Cardiac muscle cell (in vitro differentiated cells and primary cell): ENCODE measurements at regions not wholly inside any gene's neighbourhood (a gene's known extent, or its start where the extent isn't known, plus 50 kb on each side); places are given as distances from the start of the nearest gene placed in this dataset.
A peak's percentile ranks its signal among the peaks of the same experiment; 100 is the strongest.

Experiments used
- DNase-seq, 2 donors: peaks; one replicate each; pipeline versions ENCODE4 v3.0.0 to v3.0.0-alpha.2; 2010 to 2017; ENCODE audit warnings: low read depth in 1 of 2, low spot score in 1 of 2
- H3K27ac ChIP-seq: fragments of 200-600 bp; sonication (generic); 2 replicates; pipeline ENCODE4 v1.5.1; 2016
- H3K27me3 ChIP-seq: fragments of 200-600 bp; sonication (generic); 2 replicates; pipeline ENCODE4 v1.6.0; 2016; ENCODE audit warnings: control low read depth
- H3K36me3 ChIP-seq: fragments of 200-600 bp; sonication (generic); 2 replicates; pipeline ENCODE4 v1.5.1; 2016; ENCODE audit warnings: control low read depth
- H3K4me1 ChIP-seq: fragments of 200-600 bp; sonication (generic); 2 replicates; pipeline ENCODE4 v1.8.1; 2017; ENCODE audit warnings: low read depth, mild to moderate bottlenecking, mixed run types
- H3K4me3 ChIP-seq: fragments of 200-600 bp; sonication (generic); 2 replicates; pipeline ENCODE4 v1.5.1; 2016; ENCODE audit warnings: mild to moderate bottlenecking
- H3K9me3 ChIP-seq: fragments of 200-600 bp; sonication (generic); 2 replicates; pipeline ENCODE4 v1.5.1; 2017; ENCODE audit warnings: low read depth, mild to moderate bottlenecking, control low read depth
- TF ChIP-seq, protein P1 (sequence below): IDR thresholded peaks from 2 replicates; pipeline ENCODE4 v1.5.1; 2012; ENCODE audit warnings: low read depth, mild to moderate bottlenecking, low read length

DNA sequence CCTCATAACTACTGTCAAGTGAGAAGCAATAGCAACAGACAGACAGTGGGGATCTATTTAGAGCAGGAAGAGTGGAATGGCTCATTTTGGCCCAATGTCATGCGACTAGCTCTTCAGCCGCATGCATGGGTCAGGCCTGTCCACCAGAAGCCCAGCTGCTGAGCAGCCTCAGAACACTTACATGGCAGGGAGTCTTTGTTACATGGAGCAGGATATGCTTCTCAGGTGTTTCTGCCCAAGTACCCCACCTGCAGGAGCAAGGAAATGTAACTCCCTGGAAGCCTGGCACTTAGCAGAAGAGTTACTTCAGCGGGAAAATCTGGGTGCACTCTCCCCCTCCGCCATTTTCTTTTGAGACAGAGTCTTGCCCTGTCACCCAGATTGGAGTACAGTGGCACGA lies 73.5 kb upstream of the ARHGAP5 start:
- TF ChIP-seq, protein P1, sequence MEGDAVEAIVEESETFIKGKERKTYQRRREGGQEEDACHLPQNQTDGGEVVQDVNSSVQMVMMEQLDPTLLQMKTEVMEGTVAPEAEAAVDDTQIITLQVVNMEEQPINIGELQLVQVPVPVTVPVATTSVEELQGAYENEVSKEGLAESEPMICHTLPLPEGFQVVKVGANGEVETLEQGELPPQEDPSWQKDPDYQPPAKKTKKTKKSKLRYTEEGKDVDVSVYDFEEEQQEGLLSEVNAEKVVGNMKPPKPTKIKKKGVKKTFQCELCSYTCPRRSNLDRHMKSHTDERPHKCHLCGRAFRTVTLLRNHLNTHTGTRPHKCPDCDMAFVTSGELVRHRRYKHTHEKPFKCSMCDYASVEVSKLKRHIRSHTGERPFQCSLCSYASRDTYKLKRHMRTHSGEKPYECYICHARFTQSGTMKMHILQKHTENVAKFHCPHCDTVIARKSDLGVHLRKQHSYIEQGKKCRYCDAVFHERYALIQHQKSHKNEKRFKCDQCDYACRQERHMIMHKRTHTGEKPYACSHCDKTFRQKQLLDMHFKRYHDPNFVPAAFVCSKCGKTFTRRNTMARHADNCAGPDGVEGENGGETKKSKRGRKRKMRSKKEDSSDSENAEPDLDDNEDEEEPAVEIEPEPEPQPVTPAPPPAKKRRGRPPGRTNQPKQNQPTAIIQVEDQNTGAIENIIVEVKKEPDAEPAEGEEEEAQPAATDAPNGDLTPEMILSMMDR = no peak
- Histone ChIP-seq H3K4me1 (peaks cover 18% of the 10 kb centered on the region), H3K36me3 (no peaks in the 10 kb centered on the region), H3K27me3 (no peaks in the 10 kb centered on the region), H3K4me3 (no peak overlapping the region), H3K27ac (no peak overlapping the region), H3K9me3 (no peaks in the 10 kb centered on the region)
- DNase-seq = no peak

DNA sequence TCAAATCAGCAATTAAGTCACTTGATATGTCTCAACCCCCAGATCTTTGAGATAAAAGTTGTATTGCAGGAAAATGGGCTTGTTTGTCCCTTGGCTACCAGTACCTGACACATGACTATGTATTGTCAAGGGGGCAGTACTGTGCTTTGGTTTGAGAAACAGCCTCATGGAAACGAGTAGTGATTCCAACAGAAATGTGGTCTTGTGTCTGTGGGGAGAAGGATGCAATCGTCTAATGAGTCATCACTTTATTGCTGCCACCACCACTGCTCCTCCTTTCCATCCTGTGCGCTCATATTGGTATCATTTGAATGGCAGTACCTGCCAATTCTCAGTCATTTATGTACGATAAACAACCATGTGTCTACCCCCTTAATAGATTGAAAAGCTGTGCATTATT lies 72.8 kb upstream of the ARHGAP5 start:
- TF ChIP-seq, protein P1 = no peak
- H3K4me3 ChIP-seq = no peak overlapping the region
- no peaks in the 10 kb centered on the region for H3K9me3 ChIP-seq
- no peak overlapping the region for H3K27ac ChIP-seq
- H3K27me3 ChIP-seq = no peaks in the 10 kb centered on the region
- H3K4me1 ChIP-seq = peaks cover 18% of the 10 kb centered on the region
- peak in 1 of 2 donors; percentile 77 for DNase-seq
- H3K36me3 ChIP-seq = no peaks in the 10 kb centered on the region

DNA sequence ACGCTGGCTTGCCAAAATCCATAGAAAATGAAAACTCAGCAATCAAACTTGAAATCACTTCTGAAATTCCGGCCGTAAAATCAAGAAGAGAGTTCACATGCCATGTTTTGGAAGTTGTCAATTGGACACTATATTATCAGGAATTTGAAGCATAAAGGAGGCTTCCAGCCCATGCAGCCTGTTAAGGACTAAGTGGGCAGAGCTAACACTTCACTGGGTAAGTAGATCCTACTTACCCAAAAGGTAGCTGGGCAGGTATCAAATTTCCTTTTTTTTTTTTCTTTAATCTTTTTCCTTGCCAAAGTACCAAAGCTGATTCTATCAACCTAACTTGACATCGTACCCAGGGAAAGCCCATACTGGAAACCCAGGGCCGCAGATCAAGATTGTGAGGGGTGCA lies 71.5 kb upstream of the ARHGAP5 start:
- H3K27ac ChIP-seq = no peak overlapping the region
- H3K27me3 ChIP-seq = no peaks in the 10 kb centered on the region
- no peak overlapping the region for H3K4me3 ChIP-seq
- TF ChIP-seq, protein P1 = no peak
- no peaks in the 10 kb centered on the region for H3K36me3 ChIP-seq
- no peak for DNase-seq
- no peaks in the 10 kb centered on the region for H3K9me3 ChIP-seq
- peaks cover 20% of the 10 kb centered on the region for H3K4me1 ChIP-seq

DNA sequence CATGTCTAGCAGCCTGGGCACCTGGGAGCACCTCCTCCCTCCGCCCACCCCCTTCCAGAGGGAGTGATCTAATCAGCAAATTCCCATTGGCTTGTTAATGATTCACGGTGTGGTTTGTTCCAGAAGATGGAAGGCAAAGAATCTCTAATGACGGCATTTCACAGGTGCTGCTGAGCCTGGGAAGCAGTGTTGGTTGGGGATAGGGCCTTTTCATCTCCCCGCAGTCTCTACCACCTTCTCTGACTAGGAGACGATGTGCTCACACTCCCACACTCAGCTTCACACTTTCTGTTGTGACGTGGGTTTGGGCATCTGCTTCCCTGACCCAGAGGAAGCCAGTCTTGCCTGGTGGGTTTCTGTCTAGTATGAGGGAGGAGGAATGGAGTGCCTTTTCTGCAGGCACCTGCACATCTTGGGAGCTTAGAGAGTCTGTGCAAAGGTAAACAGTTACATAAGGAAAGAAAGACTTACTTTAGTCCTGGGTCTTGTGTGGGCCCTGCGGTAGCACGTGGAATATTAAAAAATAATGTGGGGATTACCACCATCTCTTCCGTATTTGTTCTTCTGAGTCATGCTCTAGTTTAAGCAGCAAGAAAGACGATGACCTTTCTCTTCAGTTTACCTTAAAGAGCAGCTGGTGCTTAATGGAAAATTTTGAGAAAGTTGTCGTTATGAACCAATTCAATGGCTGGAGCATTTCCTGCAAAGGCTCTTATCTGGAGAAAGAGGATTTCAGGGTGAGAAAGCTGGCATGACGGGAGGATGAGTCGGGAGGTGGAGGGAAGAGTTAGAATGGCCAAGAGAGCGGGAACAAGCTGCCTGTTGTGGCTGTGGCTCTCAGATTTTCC lies 70.6 kb upstream of the ARHGAP5 start:
- peak in 1 of 2 donors; percentile 27 for DNase-seq
- no peaks in the 10 kb centered on the region for H3K27me3 ChIP-seq
- TF ChIP-seq, protein P1 = no peak
- no peaks in the 10 kb centered on the region for H3K9me3 ChIP-seq
- H3K27ac ChIP-seq = peak overlapping the region; percentile 6
- no peaks in the 10 kb centered on the region for H3K36me3 ChIP-seq
- H3K4me3 ChIP-seq = no peak overlapping the region
- peaks cover 25% of the 10 kb centered on the region for H3K4me1 ChIP-seq

DNA sequence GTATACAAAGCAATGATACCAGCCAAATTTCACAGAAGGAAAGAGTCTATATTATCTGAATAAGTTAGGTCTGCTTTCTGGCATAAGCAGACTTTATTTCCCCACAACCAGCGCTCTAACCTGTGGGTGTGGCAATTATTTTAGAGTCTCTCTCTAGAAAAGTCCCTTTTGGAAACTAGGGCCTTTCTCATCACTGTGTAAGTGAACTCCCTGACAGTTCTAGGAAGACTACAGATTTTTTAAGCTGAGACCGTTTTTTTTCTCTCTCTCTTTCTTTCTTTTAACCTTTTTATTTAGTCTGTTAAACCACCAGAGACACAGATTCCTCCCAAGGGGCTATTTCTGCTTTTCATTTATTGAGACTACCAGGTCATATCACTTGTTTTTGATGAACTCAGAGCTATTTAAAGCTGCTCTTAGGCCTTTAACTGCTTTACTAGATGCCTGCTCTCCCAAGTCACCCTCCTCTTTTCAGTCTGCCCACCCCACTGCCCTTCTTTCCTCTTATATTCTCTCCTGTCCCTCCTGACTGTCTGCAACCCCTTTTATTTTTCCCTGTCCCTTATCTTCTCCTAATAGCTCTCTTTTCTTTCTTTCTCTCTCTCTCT lies 69.2 kb upstream of the ARHGAP5 start:
- Histone ChIP-seq H3K36me3 (no peaks in the 10 kb centered on the region), H3K9me3 (no peaks in the 10 kb centered on the region), H3K4me1 (peaks cover 25% of the 10 kb centered on the region), H3K27me3 (no peaks in the 10 kb centered on the region), H3K4me3 (no peak overlapping the region), H3K27ac (peak overlapping the region; percentile 76)
- TF ChIP-seq, protein P1 = no peak
- DNase-seq = peak in 1 of 2 donors; percentile 30
